Activated T-cell treated with anti-CD3 and anti-CD28 coated beads, Interleukin-2, amount 50 U/mL, for 48 hours (primary cell): ENCODE measurements at regions not wholly inside any gene's neighbourhood (a gene's known extent, or its start where the extent isn't known, plus 50 kb on each side); places are given as distances from the start of the nearest gene placed in this dataset.
"Not testable (repeated sequence)": the region's sequence is repeated elsewhere in the genome, so short reads cannot be mapped to it uniquely, and the experiment has no call there.

Experiments used
- DNase-seq, 2 experiments: peaks; one replicate each; pipeline ENCODE4 v3.0.0-alpha.2; 2020

- no peak for DNase-seq
Measured at GRCh38 chr14:45819107-45819506, 566.1 kb upstream of the MIS18BP1 start.

GRCh38 chr14:45811155-45811554 lies 558.2 kb upstream of the MIS18BP1 start:
- no peak for DNase-seq

GRCh38 chr14:45810152-45810872 lies 557.3 kb upstream of the MIS18BP1 start:
- DNase-seq = no peak

GRCh38 chr14:45807178-45807899 lies 554.3 kb upstream of the MIS18BP1 start:
- DNase-seq = no peak

- DNase-seq = no peak
Measured at GRCh38 chr14:45799511-45799910, 546.5 kb upstream of the MIS18BP1 start.

- DNase-seq = no peak
Measured at GRCh38 chr14:45798659-45799058, 545.7 kb upstream of the MIS18BP1 start.

- not testable (repeated sequence) for DNase-seq
Measured at GRCh38 chr14:45796006-45796405, 543.0 kb upstream of the MIS18BP1 start.

GRCh38 chr14:45793081-45793480 lies 540.1 kb upstream of the MIS18BP1 start:
- DNase-seq = no peak

GRCh38 chr14:45790293-45790692 lies 537.3 kb upstream of the MIS18BP1 start:
- DNase-seq = no peak

GRCh38 chr14:45787167-45787566 lies 534.2 kb upstream of the MIS18BP1 start:
- no peak for DNase-seq

GRCh38 chr14:45786266-45786665 lies 533.3 kb upstream of the MIS18BP1 start:
- DNase-seq = no peak

GRCh38 chr14:45785240-45785639 lies 532.2 kb upstream of the MIS18BP1 start:
- DNase-seq = no peak

GRCh38 chr14:45766247-45766646 lies 513.2 kb upstream of the MIS18BP1 start:
- DNase-seq = no peak

- DNase-seq = no peak
Measured at GRCh38 chr14:45757655-45758054, 504.7 kb upstream of the MIS18BP1 start.

- DNase-seq = not testable (repeated sequence)
Measured at GRCh38 chr14:45756412-45756811, 503.4 kb upstream of the MIS18BP1 start.

GRCh38 chr14:45743884-45744283 lies 490.9 kb upstream of the MIS18BP1 start:
- DNase-seq = no peak

- DNase-seq = no peak
Measured at GRCh38 chr14:45742187-45742586, 489.2 kb upstream of the MIS18BP1 start.

GRCh38 chr14:45728434-45729225 lies 475.6 kb upstream of the MIS18BP1 start:
- DNase-seq = no peak

GRCh38 chr14:45727133-45727532 lies 474.1 kb upstream of the MIS18BP1 start:
- no peak for DNase-seq

- no peak for DNase-seq
Measured at GRCh38 chr14:45721472-45721871, 468.5 kb upstream of the MIS18BP1 start.

GRCh38 chr14:45716572-45716971 lies 463.6 kb upstream of the MIS18BP1 start:
- no peak for DNase-seq

- no peak for DNase-seq
Measured at GRCh38 chr14:45715946-45716345, 462.9 kb upstream of the MIS18BP1 start.

- no peak for DNase-seq
Measured at GRCh38 chr14:45709541-45709940, 456.5 kb upstream of the MIS18BP1 start.
